Endodermal cell (in vitro differentiated cells): ENCODE measurements at regions not wholly inside any gene's neighbourhood (a gene's known extent, or its start where the extent isn't known, plus 50 kb on each side); places are given as distances from the start of the nearest gene placed in this dataset.

Source experiments
- DNase-seq: peaks from one replicate; pipeline ENCODE4 v3.0.0-alpha.2; 2017
- H3K27ac ChIP-seq: 2 replicates; pipeline ENCODE4 v1.5.1; 2013; ENCODE audit warnings: mild to moderate bottlenecking, low read depth, low read length, moderate library complexity
- H3K27me3 ChIP-seq: 2 replicates; pipeline ENCODE4 v1.6.1; 2013; ENCODE audit warnings: mild to moderate bottlenecking, low read length, moderate library complexity; ENCODE audit not compliant: insufficient read depth, control insufficient read depth, poor library complexity, severe bottlenecking
- H3K36me3 ChIP-seq: 2 replicates; pipeline ENCODE4 v1.7.0; 2013; ENCODE audit warnings: mild to moderate bottlenecking, low read length, moderate library complexity; ENCODE audit not compliant: control insufficient read depth, insufficient read depth
- H3K4me1 ChIP-seq: one replicate; pipeline ENCODE4 v1.7.0; 2013; ENCODE audit warnings: low read length; ENCODE audit not compliant: control insufficient read depth, insufficient read depth
- H3K4me3 ChIP-seq: 2 replicates; pipeline ENCODE4 v1.5.1; 2013; ENCODE audit warnings: mild to moderate bottlenecking, low read length, moderate library complexity
- H3K9ac ChIP-seq: 2 replicates; pipeline ENCODE4 v1.6.1; 2013; ENCODE audit warnings: mild to moderate bottlenecking, low read length, moderate library complexity; ENCODE audit not compliant: poor library complexity, severe bottlenecking; ENCODE audit errors: extremely low read depth
- H3K9me3 ChIP-seq: 2 replicates; pipeline ENCODE4 v1.6.1; 2013; ENCODE audit warnings: mild to moderate bottlenecking, low read length, moderate library complexity; ENCODE audit not compliant: control insufficient read depth
- H3K27ac Mint-ChIP-seq: 2 replicates; pipeline ENCODE4 v1.8.0; 2020; ENCODE audit warnings: mixed read lengths
- H3K27me3 Mint-ChIP-seq: 2 replicates; pipeline ENCODE4 v1.8.0; 2021; ENCODE audit warnings: mild to moderate bottlenecking, mixed read lengths; ENCODE audit not compliant: insufficient read depth
- H3K36me3 Mint-ChIP-seq: 2 replicates; pipeline ENCODE4 v1.8.0; 2020; ENCODE audit warnings: low read depth, mixed read lengths
- H3K4me1 Mint-ChIP-seq: 2 replicates; pipeline ENCODE4 v1.8.0; 2020; ENCODE audit warnings: mixed read lengths
- H3K4me3 Mint-ChIP-seq: 2 replicates; pipeline ENCODE4 v1.8.0; 2020; ENCODE audit warnings: mild to moderate bottlenecking, moderate library complexity, mixed read lengths
- H3K9me3 Mint-ChIP-seq: 2 replicates; pipeline ENCODE4 v1.8.0; 2020; ENCODE audit warnings: mild to moderate bottlenecking, mixed read lengths
- CTCF ChIP-seq: fragments of 200-600 bp; sonication (generic); conservative IDR thresholded peaks from 2 replicates; pipeline ENCODE4 v1.5.0; 2021; ENCODE audit warnings: antibody characterized with exemption, mild to moderate bottlenecking
- WGBS, 2 experiments: methylation state at CpG; one replicate each; pipeline versions ENCODE4 v1.1.5 to v1.1.7; 2013; ENCODE audit warnings: missing lambda C conversion rate in 2 of 2, mixed read lengths in 1 of 2; ENCODE audit not compliant: insufficient coverage in 1 of 2, insufficient read length in 1 of 2; 5-methylcytosine and 5-hydroxymethylcytosine counted together

GRCh38 chr10:8616166-8616565, 561.7 kb downstream of the GATA3 start:
- no peaks in the 10 kb centered on the region for H3K4me1 Mint-ChIP-seq

GRCh38 chr10:8617792-8618191, 563.3 kb downstream of the GATA3 start:
- TF ChIP-seq CTCF = no peak
- Histone ChIP-seq H3K36me3 (no peaks in the 10 kb centered on the region), H3K27ac (no peak overlapping the region), H3K4me1 (no peaks in the 10 kb centered on the region), H3K9ac (no peak overlapping the region), H3K9me3 (no peaks in the 10 kb centered on the region), H3K27me3 (no peaks in the 10 kb centered on the region), H3K4me3 (no peak overlapping the region)
- no peak overlapping the region for H3K4me3 Mint-ChIP-seq
- no peak overlapping the region for H3K27ac Mint-ChIP-seq
- H3K9me3 Mint-ChIP-seq = no peaks in the 10 kb centered on the region
- WGBS, 2 experiments = 78 to 87% methylated on average over 1 to 2 of the region's 2 CpGs
- DNase-seq = no peak
- no peaks in the 10 kb centered on the region for H3K4me1 Mint-ChIP-seq
- H3K36me3 Mint-ChIP-seq = no peaks in the 10 kb centered on the region
- no peaks in the 10 kb centered on the region for H3K27me3 Mint-ChIP-seq

More at GRCh38 chr10:8616166-8616565, 561.7 kb downstream of the GATA3 start:
- H3K27me3 ChIP-seq = no peaks in the 10 kb centered on the region
- H3K36me3 Mint-ChIP-seq = no peaks in the 10 kb centered on the region
- no peak overlapping the region for H3K4me3 Mint-ChIP-seq
- H3K36me3 ChIP-seq = no peaks in the 10 kb centered on the region
- no peak overlapping the region for H3K27ac Mint-ChIP-seq
- 87 to 89% methylated on average over 6 of the region's 6 CpGs for WGBS, 2 experiments
- H3K9me3 ChIP-seq = no peaks in the 10 kb centered on the region
- no peak overlapping the region for H3K9ac ChIP-seq
- H3K4me3 ChIP-seq = no peak overlapping the region
- DNase-seq = no peak
- H3K27me3 Mint-ChIP-seq = no peaks in the 10 kb centered on the region
- no peak overlapping the region for H3K27ac ChIP-seq
- no peaks in the 10 kb centered on the region for H3K4me1 ChIP-seq
- H3K9me3 Mint-ChIP-seq = peaks cover 8% of the 10 kb centered on the region
- TF ChIP-seq CTCF = no peak

GRCh38 chr10:8618834-8619233, 564.3 kb downstream of the GATA3 start:
- Histone ChIP-seq H3K27me3 (no peaks in the 10 kb centered on the region), H3K9me3 (no peaks in the 10 kb centered on the region), H3K4me1 (no peaks in the 10 kb centered on the region), H3K27ac (no peak overlapping the region), H3K4me3 (no peak overlapping the region), H3K9ac (no peak overlapping the region), H3K36me3 (no peaks in the 10 kb centered on the region)
- H3K27ac Mint-ChIP-seq = no peak overlapping the region
- no peaks in the 10 kb centered on the region for H3K36me3 Mint-ChIP-seq
- no peaks in the 10 kb centered on the region for H3K27me3 Mint-ChIP-seq
- no peaks in the 10 kb centered on the region for H3K9me3 Mint-ChIP-seq
- no peak for TF ChIP-seq CTCF
- no peak overlapping the region for H3K4me3 Mint-ChIP-seq
- no peak for DNase-seq
- no peaks in the 10 kb centered on the region for H3K4me1 Mint-ChIP-seq
- WGBS, 2 experiments = 92 to 94% methylated on average over 4 of the region's 4 CpGs
